ENCODE measurements at regions not wholly inside any gene's neighbourhood (a gene's known extent, or its start where the extent isn't known, plus 50 kb on each side); places are given as distances from the start of the nearest gene placed in this dataset.
A peak's percentile ranks its signal among the peaks of the same experiment; 100 is the strongest.

DNA sequence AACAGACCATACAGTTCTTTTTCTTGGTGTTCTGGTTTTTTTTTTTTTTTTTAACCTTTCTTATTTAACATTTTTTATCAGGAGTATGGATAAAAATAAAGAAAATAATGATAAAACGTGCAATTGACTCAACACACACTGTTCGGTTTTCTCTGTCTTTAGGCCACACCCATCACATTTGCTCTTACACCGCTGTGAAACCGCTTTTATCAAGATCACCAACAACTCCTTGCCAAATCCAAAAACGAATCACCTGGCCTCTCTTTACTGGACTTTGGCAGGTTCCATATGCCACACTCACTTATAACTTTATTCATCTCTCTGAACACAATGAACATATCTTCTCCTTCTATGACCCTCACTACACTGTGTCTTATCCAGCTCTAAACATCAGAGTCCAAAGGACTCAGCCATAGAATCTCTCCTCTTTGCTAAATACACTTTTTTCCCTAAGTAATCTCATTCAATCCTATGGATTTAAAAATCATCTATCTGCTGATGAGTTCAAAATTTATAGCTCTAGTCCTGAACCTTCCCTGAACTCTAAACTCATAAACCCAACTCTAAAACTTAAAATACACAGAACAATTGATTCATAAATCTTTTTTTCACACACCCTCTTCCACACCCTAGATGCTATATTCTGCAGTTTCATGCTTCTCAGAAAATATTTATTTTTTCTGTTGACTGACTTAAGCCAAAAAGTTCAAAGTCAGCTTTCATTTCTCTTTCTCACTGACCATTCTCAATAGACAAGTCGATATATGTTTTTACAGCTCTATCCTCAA is 800.6 kb upstream of the SOX9 start:
- intact Hi-C loops (cut with DNase I): no loop called here
- H3K4me1 ChIP-seq: no peaks in the 10 kb centered on the region
- H3K36me3 ChIP-seq: no peaks in the 10 kb centered on the region
- no peaks in the 10 kb centered on the region for H3K9me3 ChIP-seq
- TF ChIP-seq CTCF (IDR thresholded peaks at IDR 0.05): no peak
- no peaks in the 10 kb centered on the region for H3K27me3 ChIP-seq (ENCODE audit: low read depth)
- H3K4me3 ChIP-seq: no peak overlapping the region
- DNase-seq: no peak
- H3K27ac ChIP-seq: no peak overlapping the region
- no peak for ATAC-seq

DNA sequence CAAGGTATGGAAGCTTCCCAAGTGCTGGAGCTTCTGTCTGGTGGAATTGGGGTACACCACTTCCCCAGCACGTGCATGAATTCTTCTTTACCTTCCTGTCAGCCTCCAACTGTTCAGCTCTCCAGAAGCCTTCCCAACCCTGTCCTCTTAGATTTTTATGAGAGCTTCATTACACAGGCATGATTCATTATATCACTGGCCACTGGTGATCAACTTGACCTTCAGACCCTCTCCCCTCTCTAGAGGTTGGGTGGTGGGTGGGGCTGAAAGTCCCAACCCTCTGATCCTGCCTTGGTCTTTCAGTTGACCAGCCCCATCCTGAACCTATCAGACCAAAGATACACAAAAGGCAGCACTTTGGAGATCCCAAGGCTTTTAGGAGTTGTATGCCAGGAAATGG is 795.7 kb upstream of the SOX9 start:
- Histone ChIP-seq H3K27ac (no peak overlapping the region), H3K4me1 (no peaks in the 10 kb centered on the region), H3K4me3 (no peak overlapping the region), H3K9me3 (no peaks in the 10 kb centered on the region), H3K36me3 (no peaks in the 10 kb centered on the region), H3K27me3 (ENCODE audit: low read depth) (no peaks in the 10 kb centered on the region)
- no peak for TF ChIP-seq CTCF (IDR thresholded peaks at IDR 0.05)
- no peak for ATAC-seq
- intact Hi-C loops (cut with DNase I): no loop called here
- no peak for DNase-seq

DNA sequence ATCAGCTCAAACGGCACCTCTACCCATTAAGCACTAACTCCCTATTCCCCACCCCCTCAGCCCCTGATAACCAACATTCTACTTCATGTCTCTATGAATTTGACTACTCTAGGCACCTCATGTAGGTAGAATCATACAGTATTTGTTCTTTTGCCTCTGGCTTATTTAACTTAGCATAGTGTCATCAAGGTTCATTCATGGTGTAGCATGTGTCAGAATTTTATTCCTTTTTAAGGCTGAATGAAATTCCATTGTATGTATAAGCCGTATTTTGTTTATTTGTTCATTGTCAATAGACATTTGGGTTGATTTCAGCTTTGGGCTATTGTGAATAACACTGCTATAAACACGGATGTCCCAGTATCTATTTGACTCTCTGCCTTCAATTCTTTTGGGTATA is 794.9 kb upstream of the SOX9 start:
- no peak for TF ChIP-seq CTCF (IDR thresholded peaks at IDR 0.05)
- Histone ChIP-seq H3K9me3 (no peaks in the 10 kb centered on the region), H3K4me1 (no peaks in the 10 kb centered on the region), H3K27ac (no peak overlapping the region), H3K27me3 (ENCODE audit: low read depth) (no peaks in the 10 kb centered on the region), H3K4me3 (no peak overlapping the region), H3K36me3 (no peaks in the 10 kb centered on the region)
- intact Hi-C loops (cut with DNase I): no loop called here
- no peak for ATAC-seq
- no peak for DNase-seq

DNA sequence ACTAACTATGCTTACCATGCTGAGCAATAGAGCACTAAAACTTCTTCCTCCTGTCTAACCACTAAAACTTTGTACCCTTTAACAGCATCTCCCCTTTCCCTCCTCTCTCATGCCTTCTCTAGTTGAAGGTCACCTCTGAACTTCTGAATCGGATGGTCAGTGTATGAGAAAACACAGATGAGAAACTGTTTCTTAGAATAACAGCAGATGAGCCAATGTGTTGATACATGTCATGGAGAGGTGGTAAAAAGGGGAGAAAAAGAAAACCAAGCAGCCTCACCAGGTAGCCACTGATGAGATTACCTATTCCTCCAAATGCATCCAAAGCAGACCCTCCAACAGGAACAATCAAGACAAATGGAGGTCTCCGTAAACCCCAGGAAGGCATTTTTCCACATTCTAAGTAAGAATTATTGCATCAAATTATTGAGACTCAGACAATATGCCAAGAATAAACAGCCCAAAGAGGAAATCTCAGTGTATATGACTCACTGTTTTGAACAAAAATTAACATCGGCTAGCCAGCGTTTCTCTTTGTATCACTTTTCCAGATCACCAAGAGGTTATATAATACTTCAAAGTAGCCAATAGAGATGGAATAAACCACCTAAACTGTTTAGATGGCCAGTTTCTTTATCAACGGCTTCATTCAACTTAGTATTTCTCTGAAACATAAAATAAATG is 793.3 kb upstream of the SOX9 start:
- TF ChIP-seq CTCF (IDR thresholded peaks at IDR 0.05): no peak
- intact Hi-C loops (cut with DNase I): no loop called here
- no peak overlapping the region for H3K4me3 ChIP-seq
- no peaks in the 10 kb centered on the region for H3K9me3 ChIP-seq
- DNase-seq: no peak
- H3K36me3 ChIP-seq: no peaks in the 10 kb centered on the region
- H3K4me1 ChIP-seq: no peaks in the 10 kb centered on the region
- H3K27ac ChIP-seq: no peak overlapping the region
- no peak for ATAC-seq
- no peaks in the 10 kb centered on the region for H3K27me3 ChIP-seq (ENCODE audit: low read depth)

DNA sequence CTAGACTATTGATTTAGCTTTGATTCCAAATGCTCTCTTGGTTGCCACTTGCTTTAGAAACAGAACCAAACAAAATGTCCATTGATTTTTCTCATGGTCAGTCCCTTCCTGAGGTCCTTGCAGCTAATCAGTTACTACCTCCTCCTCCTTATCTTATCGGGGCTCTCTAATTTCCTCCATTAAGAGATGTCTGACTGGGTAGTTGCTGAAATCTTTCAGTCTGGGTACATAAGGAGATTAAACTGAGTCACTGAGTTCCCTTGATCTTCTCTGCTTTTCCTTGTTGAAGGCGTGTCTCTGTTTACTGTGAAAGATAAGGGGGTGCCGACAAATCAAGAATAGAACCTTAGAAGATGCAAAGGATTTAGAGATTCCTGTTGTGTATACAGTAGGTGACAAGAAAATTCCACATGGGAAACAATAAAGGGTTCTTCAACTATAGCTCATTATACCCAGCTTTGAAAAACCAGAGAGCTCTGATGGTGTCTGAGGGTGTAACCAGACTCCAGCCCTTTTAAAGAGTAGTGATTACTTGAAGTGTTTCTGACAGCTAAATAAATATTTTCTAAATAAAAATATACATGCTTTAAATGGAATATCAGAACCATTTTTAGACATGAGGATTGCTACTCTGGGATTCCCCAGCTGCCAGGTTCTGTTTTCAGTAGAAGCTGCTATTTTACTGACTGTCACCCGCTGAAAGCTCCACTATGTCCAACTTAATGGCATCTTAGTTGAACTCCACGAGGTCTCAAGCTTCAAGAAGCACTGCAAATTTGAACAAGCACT is 791.3 kb upstream of the SOX9 start:
- Histone ChIP-seq H3K27me3 (ENCODE audit: low read depth) (no peaks in the 10 kb centered on the region), H3K9me3 (no peaks in the 10 kb centered on the region), H3K4me3 (no peak overlapping the region), H3K27ac (no peak overlapping the region), H3K4me1 (peaks cover 2% of the 10 kb centered on the region), H3K36me3 (no peaks in the 10 kb centered on the region)
- DNase-seq (no peak), ATAC-seq (peak in 1 of 2 donors; percentile 74)
- intact Hi-C loops (cut with DNase I): no loop called here
- TF ChIP-seq CTCF (IDR thresholded peaks at IDR 0.05): no peak

All from lower lobe of right lung (tissue), 2 donors.